OCI-LY7 (cell line): ENCODE measurements at regions not wholly inside any gene's neighbourhood (a gene's known extent, or its start where the extent isn't known, plus 50 kb on each side); places are given as distances from the start of the nearest gene placed in this dataset.

ENCODE experiments used
- BruUV-seq: library from RNA; stranded (reverse); fragments of 400-500 nt; replicated peaks from 2 replicates; lab custom pipeline; 2021; lab: Mats Ljungman, UMichigan
- CTCF ChIA-PET: fragments of 300-600 bp; sonication (Branson Sonifier 250); formaldehyde crosslinking; loops from one replicate; lab custom pipeline; 2022; ENCODE audit warnings: antibody characterized with exemption; ENCODE audit not compliant: unreplicated experiment; lab: Charles Lee
- POLR2A ChIA-PET: fragments of 300-600 bp; sonication (Branson Sonifier 250); formaldehyde crosslinking; loops from one replicate; lab custom pipeline; 2022; ENCODE audit warnings: antibody characterized with exemption; lab: Charles Lee
- DNase-seq: peaks from one replicate; pipeline ENCODE4 v3.0.0-alpha.2; 2015; ENCODE audit warnings: low spot score
- H2AFZ ChIP-seq: fragments of 200-600 bp; sonication (generic), shearing (Covaris generic); 2 replicates; pipeline ENCODE4 v1.6.1; 2014; ENCODE audit warnings: mild to moderate bottlenecking, antibody characterized with exemption, low read length, moderate library complexity
- H3K27ac ChIP-seq: fragments of 200-600 bp; sonication (generic); 2 replicates; pipeline ENCODE4 v1.5.1; 2014; ENCODE audit warnings: mixed run types, low read depth, mild to moderate bottlenecking, moderate library complexity, low read length, inconsistent platforms; ENCODE audit not compliant: poor library complexity, severe bottlenecking
- H3K36me3 ChIP-seq: fragments of 200-600 bp; sonication (generic); 2 replicates; pipeline ENCODE4 v1.6.1; 2014; ENCODE audit warnings: mild to moderate bottlenecking, antibody characterized with exemption, low read length, moderate library complexity, mixed read lengths; ENCODE audit not compliant: insufficient read depth
- H3K4me1 ChIP-seq: fragments of 200-600 bp; sonication (generic); 2 replicates; pipeline ENCODE4 v1.5.1; 2014; ENCODE audit warnings: mild to moderate bottlenecking, low read length; ENCODE audit not compliant: insufficient read depth, poor library complexity, severe bottlenecking
- H3K4me2 ChIP-seq: fragments of 200-600 bp; sonication (generic); 2 replicates; pipeline ENCODE4 v1.6.1; 2014; ENCODE audit warnings: mild to moderate bottlenecking, low read length
- H3K4me3 ChIP-seq: fragments of 200-600 bp; sonication (generic); 2 replicates; pipeline ENCODE4 v1.5.1; 2014; ENCODE audit warnings: mild to moderate bottlenecking, low read depth, low read length; ENCODE audit not compliant: poor library complexity, severe bottlenecking
- H3K79me2 ChIP-seq: fragments of 200-600 bp; sonication (generic); 2 replicates; pipeline ENCODE4 v1.6.1; 2016; ENCODE audit warnings: low read depth, mild to moderate bottlenecking, low read length, moderate library complexity, mixed read lengths; ENCODE audit not compliant: insufficient read depth
- H3K9me2 ChIP-seq: fragments of 200-600 bp; sonication (generic); 2 replicates; pipeline ENCODE4 v1.6.1; 2016; ENCODE audit warnings: mild to moderate bottlenecking, low read length, mixed read lengths; ENCODE audit not compliant: insufficient read depth
- H3K9me3 ChIP-seq: fragments of 200-600 bp; sonication (generic); 2 replicates; pipeline ENCODE4 v1.6.1; 2014; ENCODE audit warnings: mild to moderate bottlenecking, mixed run types, low read length, mixed read lengths
- H4K20me1 ChIP-seq: fragments of 200-600 bp; sonication (generic); 2 replicates; pipeline ENCODE4 v1.6.1; 2014; ENCODE audit warnings: mild to moderate bottlenecking, antibody characterized with exemption, low read length, moderate library complexity, mixed read lengths; ENCODE audit not compliant: insufficient read depth
- CTCF ChIP-seq: fragments of 200-600 bp; sonication (generic); conservative IDR thresholded peaks from 2 replicates; pipeline ENCODE4 v1.5.1; 2014; ENCODE audit warnings: mild to moderate bottlenecking, antibody characterized with exemption, low read length, moderate library complexity, mixed read lengths
- EZH2phosphoT487 ChIP-seq: fragments of 200-600 bp; sonication (generic); IDR thresholded peaks from 2 replicates; pipeline ENCODE4 v1.6.1; 2018; ENCODE audit warnings: low read depth, borderline replicate concordance, mild to moderate bottlenecking, mixed run types, antibody characterized with exemption, low read length, moderate library complexity, mixed read lengths
- intact Hi-C: fragments of 100-400 bp; cut with micrococcal nuclease; formaldehyde crosslinking; loops from one replicate; pipeline ENCODE4 v1.10.0; 2022; ENCODE audit not compliant: unreplicated experiment

GRCh38 chr2:19731515-19731914, 170.3 kb downstream of the TTC32 start:
- intact Hi-C loops = no loop called here
- Histone ChIP-seq H3K4me1 (no peaks in the 10 kb centered on the region), H3K4me3 (no peak overlapping the region), H3K79me2 (no peaks in the 10 kb centered on the region), H3K4me2 (no peak overlapping the region), H3K36me3 (no peaks in the 10 kb centered on the region), H3K9me3 (no peaks in the 10 kb centered on the region), H3K9me2 (no peaks in the 10 kb centered on the region), H3K27ac (no peak overlapping the region), H4K20me1 (no peaks in the 10 kb centered on the region), H2AFZ (no peak overlapping the region)
- no TSS peak for BruUV-seq
- ChIA-PET POLR2A (no interaction called here), CTCF (no interaction called here)
- DNase-seq = no peak
- TF ChIP-seq EZH2phosphoT487 (no peak), CTCF (no peak)

- Histone ChIP-seq H3K4me3 (no peak overlapping the region), H3K27ac (no peak overlapping the region), H2AFZ (no peak overlapping the region), H3K4me1 (no peaks in the 10 kb centered on the region), H3K4me2 (no peak overlapping the region), H3K9me2 (no peaks in the 10 kb centered on the region), H3K79me2 (no peaks in the 10 kb centered on the region), H3K36me3 (no peaks in the 10 kb centered on the region), H4K20me1 (no peaks in the 10 kb centered on the region), H3K9me3 (no peaks in the 10 kb centered on the region)
- DNase-seq = no peak
- ChIA-PET CTCF (no interaction called here), POLR2A (no interaction called here)
- intact Hi-C loops = no loop called here
- no peak for TF ChIP-seq CTCF
- TF ChIP-seq EZH2phosphoT487 = no peak
- no TSS peak for BruUV-seq
These were observed 170.7 kb downstream of the TTC32 start for GRCh38 chr2:19731037-19731436.

GRCh38 chr2:19728125-19728524, 173.7 kb downstream of the TTC32 start:
- ChIA-PET CTCF (no interaction called here), POLR2A (interaction anchor here (0.6 to 0.7 kb wide), 3 partner anchors 14 to 413 kb away, joined by 3 read pairs; no protein-coding TSS in a partner anchor)
- no TSS peak for BruUV-seq
- no peak for DNase-seq
- TF ChIP-seq EZH2phosphoT487 = no peak
- TF ChIP-seq CTCF = no peak
- Histone ChIP-seq H3K4me1 (no peaks in the 10 kb centered on the region), H3K79me2 (no peaks in the 10 kb centered on the region), H3K9me2 (no peaks in the 10 kb centered on the region), H2AFZ (no peak overlapping the region), H3K27ac (no peak overlapping the region), H4K20me1 (no peaks in the 10 kb centered on the region), H3K4me3 (no peak overlapping the region), H3K9me3 (no peaks in the 10 kb centered on the region), H3K4me2 (no peak overlapping the region), H3K36me3 (no peaks in the 10 kb centered on the region)
- intact Hi-C loops = no loop called here
